Peyer's patch (tissue), 4 donors: ENCODE measurements at regions not wholly inside any gene's neighbourhood (a gene's known extent, or its start where the extent isn't known, plus 50 kb on each side); places are given as distances from the start of the nearest gene placed in this dataset.

Experiments
- CTCF ChIP-seq, 6 experiments: fragments of 450-650 bp in 4 of 6; fragments of 200-600 bp in 2 of 6; sonication (generic) in 1 of 6; IDR thresholded peaks; one replicate each; pipeline ENCODE4 v1.5.1; 2017 to 2019; ENCODE audit warnings: antibody characterized with exemption in 6 of 6, mild to moderate bottlenecking in 3 of 6, moderate library complexity in 1 of 6
- POLR2A ChIP-seq, 2 donors: fragments of 450-650 bp; IDR thresholded peaks; one replicate each; pipeline ENCODE4 v1.5.1; 2017; ENCODE audit warnings: antibody characterized with exemption in 2 of 2, mild to moderate bottlenecking in 2 of 2, moderate library complexity in 2 of 2

GRCh38 chr7:52463341-52463740, 572.1 kb upstream of the POM121L12 start:
- TF ChIP-seq CTCF (IDR thresholded peaks at IDR 0.05): no peak
- TF ChIP-seq POLR2A (IDR thresholded peaks at IDR 0.05): no peak
